ENCODE measurements at regions not wholly inside any gene's neighbourhood (a gene's known extent, or its start where the extent isn't known, plus 50 kb on each side); places are given as distances from the start of the nearest gene placed in this dataset.

DNA sequence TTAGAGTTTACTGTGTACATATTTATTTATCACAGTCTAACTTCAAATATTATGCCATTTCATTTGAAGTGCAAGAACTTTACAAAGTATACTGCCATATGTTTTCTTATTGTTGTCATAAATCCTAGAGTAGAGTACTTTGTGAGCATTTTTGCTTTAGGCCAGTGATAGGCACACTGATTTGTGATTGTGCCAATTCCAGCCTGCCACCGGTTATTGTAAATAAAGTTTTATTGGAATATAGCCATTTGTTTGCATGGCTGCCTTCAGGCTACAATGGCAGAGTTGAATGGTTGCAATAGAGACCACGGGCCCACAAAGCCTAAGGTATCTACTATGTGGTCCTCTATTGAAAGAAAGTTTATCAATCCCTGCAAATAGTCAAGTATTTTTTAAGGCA lies 175.8 kb upstream of the GALNT2 start:
- TF ChIP-seq, protein P1, sequence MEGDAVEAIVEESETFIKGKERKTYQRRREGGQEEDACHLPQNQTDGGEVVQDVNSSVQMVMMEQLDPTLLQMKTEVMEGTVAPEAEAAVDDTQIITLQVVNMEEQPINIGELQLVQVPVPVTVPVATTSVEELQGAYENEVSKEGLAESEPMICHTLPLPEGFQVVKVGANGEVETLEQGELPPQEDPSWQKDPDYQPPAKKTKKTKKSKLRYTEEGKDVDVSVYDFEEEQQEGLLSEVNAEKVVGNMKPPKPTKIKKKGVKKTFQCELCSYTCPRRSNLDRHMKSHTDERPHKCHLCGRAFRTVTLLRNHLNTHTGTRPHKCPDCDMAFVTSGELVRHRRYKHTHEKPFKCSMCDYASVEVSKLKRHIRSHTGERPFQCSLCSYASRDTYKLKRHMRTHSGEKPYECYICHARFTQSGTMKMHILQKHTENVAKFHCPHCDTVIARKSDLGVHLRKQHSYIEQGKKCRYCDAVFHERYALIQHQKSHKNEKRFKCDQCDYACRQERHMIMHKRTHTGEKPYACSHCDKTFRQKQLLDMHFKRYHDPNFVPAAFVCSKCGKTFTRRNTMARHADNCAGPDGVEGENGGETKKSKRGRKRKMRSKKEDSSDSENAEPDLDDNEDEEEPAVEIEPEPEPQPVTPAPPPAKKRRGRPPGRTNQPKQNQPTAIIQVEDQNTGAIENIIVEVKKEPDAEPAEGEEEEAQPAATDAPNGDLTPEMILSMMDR (optimal IDR thresholded peaks at IDR 0.05 in 1 of 3, IDR thresholded peaks at IDR 0.05 in 1 of 3, conservative IDR thresholded peaks at IDR 0.05 in 1 of 3; ENCODE audit: extremely low read depth in 1 of 3, insufficient read depth in 2 of 3, low read length in 3 of 3), result no peak
- no peak for TF ChIP-seq EZH2 (IDR thresholded peaks at IDR 0.05; ENCODE audit: low read length)

Data from keratinocyte (primary cell).